Neural progenitor cell (in vitro differentiated cells): ENCODE measurements at regions not wholly inside any gene's neighbourhood (a gene's known extent, or its start where the extent isn't known, plus 50 kb on each side); places are given as distances from the start of the nearest gene placed in this dataset.

Source experiments
- DNase-seq: peaks from one replicate; pipeline ENCODE4 v3.0.0-alpha.2; 2016; ENCODE audit warnings: low spot score
- H2AFZ ChIP-seq: fragments of 200-600 bp; sonication (generic); replicated peaks from 2 replicates; pipeline ENCODE4 v1.6.1; 2016; ENCODE audit warnings: antibody characterized with exemption
- H3F3A ChIP-seq: fragments of 200-600 bp; sonication (generic); 2 replicates; pipeline ENCODE4 v1.6.1; 2016; ENCODE audit warnings: antibody characterized with exemption, low read depth
- H3K27ac ChIP-seq: fragments of 200-600 bp; sonication (generic); 2 replicates; pipeline ENCODE4 v1.5.1; 2016; ENCODE audit warnings: mild to moderate bottlenecking
- H3K27me3 ChIP-seq: fragments of 200-600 bp; sonication (generic); 2 replicates; pipeline ENCODE4 v1.6.1; 2016; ENCODE audit warnings: mild to moderate bottlenecking, moderate library complexity
- H3K36me3 ChIP-seq: fragments of 200-600 bp; sonication (generic); 2 replicates; pipeline ENCODE4 v1.5.1; 2016
- H3K4me1 ChIP-seq: fragments of 200-600 bp; sonication (generic); 2 replicates; pipeline ENCODE4 v1.6.1; 2016; ENCODE audit warnings: mixed run types
- H3K4me2 ChIP-seq: fragments of 200-600 bp; sonication (generic); 2 replicates; pipeline ENCODE4 v1.6.1; 2016
- H3K4me3 ChIP-seq: fragments of 200-600 bp; sonication (generic); 2 replicates; pipeline ENCODE4 v1.5.1; 2016
- H3K79me2 ChIP-seq: fragments of 200-600 bp; sonication (generic); 2 replicates; pipeline ENCODE4 v1.6.1; 2016; ENCODE audit warnings: low read depth
- H3K9ac ChIP-seq: fragments of 200-600 bp; sonication (generic); 2 replicates; pipeline ENCODE4 v1.6.1; 2016
- H3K9me3 ChIP-seq: fragments of 200-600 bp; sonication (generic); 2 replicates; pipeline ENCODE4 v1.5.1; 2016; ENCODE audit warnings: low read depth
- H4K20me1 ChIP-seq: fragments of 200-600 bp; sonication (generic); 2 replicates; pipeline ENCODE4 v1.6.1; 2016; ENCODE audit warnings: low read depth
- H3K27ac Mint-ChIP-seq: 3 replicates; pipeline ENCODE4 v1.8.0; 2021; ENCODE audit warnings: mixed read lengths
- H3K27me3 Mint-ChIP-seq: 2 replicates; pipeline ENCODE4 v1.8.0; 2022; ENCODE audit warnings: low read depth, mild to moderate bottlenecking, inconsistent platforms, moderate library complexity, mixed read lengths; ENCODE audit not compliant: insufficient read depth
- H3K36me3 Mint-ChIP-seq: 3 replicates; pipeline ENCODE4 v1.8.0; 2021; ENCODE audit warnings: mixed read lengths
- H3K4me1 Mint-ChIP-seq: 3 replicates; pipeline ENCODE4 v1.8.0; 2021; ENCODE audit warnings: mixed read lengths
- H3K4me3 Mint-ChIP-seq: 3 replicates; pipeline ENCODE4 v1.8.0; 2021; ENCODE audit warnings: mild to moderate bottlenecking, moderate library complexity, mixed read lengths
- H3K9me3 Mint-ChIP-seq: 3 replicates; pipeline ENCODE4 v1.8.0; 2020; ENCODE audit warnings: mixed read lengths
- EZH2 ChIP-seq: fragments of 200-600 bp; sonication (generic); IDR thresholded peaks from 2 replicates; pipeline ENCODE4 v1.6.1; 2017; ENCODE audit warnings: antibody characterized with exemption, mild to moderate bottlenecking, moderate library complexity
- EZH2phosphoT487 ChIP-seq: fragments of 200-600 bp; sonication (generic); IDR thresholded peaks from 2 replicates; pipeline ENCODE4 v1.6.1; 2017; ENCODE audit warnings: antibody characterized with exemption
- TF ChIP-seq, protein P1 (sequence below): fragments of 200-600 bp; sonication (generic); IDR thresholded peaks from 2 replicates; pipeline ENCODE4 v1.5.1; 2017; ENCODE audit warnings: antibody characterized with exemption, mild to moderate bottlenecking

- Mint-ChIP-seq H3K36me3 (no peaks in the 10 kb centered on the region), H3K4me1 (peaks cover 11% of the 10 kb centered on the region), H3K4me3 (no peak overlapping the region), H3K27ac (no peak overlapping the region), H3K27me3 (no peaks in the 10 kb centered on the region), H3K9me3 (peaks cover 3% of the 10 kb centered on the region)
- Histone ChIP-seq H4K20me1 (no peaks in the 10 kb centered on the region), H3K27ac (no peak overlapping the region), H3K9me3 (no peaks in the 10 kb centered on the region), H3F3A (no peaks in the 10 kb centered on the region), H3K27me3 (no peaks in the 10 kb centered on the region), H3K9ac (no peak overlapping the region), H3K79me2 (no peaks in the 10 kb centered on the region), H3K4me2 (no peak overlapping the region), H3K4me3 (no peak overlapping the region), H3K36me3 (no peaks in the 10 kb centered on the region), H2AFZ (no peak overlapping the region), H3K4me1 (no peaks in the 10 kb centered on the region)
- no peak for TF ChIP-seq EZH2
- TF ChIP-seq, protein P1, sequence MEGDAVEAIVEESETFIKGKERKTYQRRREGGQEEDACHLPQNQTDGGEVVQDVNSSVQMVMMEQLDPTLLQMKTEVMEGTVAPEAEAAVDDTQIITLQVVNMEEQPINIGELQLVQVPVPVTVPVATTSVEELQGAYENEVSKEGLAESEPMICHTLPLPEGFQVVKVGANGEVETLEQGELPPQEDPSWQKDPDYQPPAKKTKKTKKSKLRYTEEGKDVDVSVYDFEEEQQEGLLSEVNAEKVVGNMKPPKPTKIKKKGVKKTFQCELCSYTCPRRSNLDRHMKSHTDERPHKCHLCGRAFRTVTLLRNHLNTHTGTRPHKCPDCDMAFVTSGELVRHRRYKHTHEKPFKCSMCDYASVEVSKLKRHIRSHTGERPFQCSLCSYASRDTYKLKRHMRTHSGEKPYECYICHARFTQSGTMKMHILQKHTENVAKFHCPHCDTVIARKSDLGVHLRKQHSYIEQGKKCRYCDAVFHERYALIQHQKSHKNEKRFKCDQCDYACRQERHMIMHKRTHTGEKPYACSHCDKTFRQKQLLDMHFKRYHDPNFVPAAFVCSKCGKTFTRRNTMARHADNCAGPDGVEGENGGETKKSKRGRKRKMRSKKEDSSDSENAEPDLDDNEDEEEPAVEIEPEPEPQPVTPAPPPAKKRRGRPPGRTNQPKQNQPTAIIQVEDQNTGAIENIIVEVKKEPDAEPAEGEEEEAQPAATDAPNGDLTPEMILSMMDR, result no peak
- TF ChIP-seq EZH2phosphoT487, result no peak
- no peak for DNase-seq
Measured at GRCh38 chr15:62343397-62343796, 178.3 kb upstream of the C2CD4B start.

- Histone ChIP-seq H3K27me3 (no peaks in the 10 kb centered on the region), H3K4me1 (no peaks in the 10 kb centered on the region), H3K9ac (no peak overlapping the region), H2AFZ (peak overlapping the region; percentile 98), H3K4me3 (peak overlapping the region; percentile 32), H3K9me3 (no peaks in the 10 kb centered on the region), H3K27ac (no peak overlapping the region), H3K36me3 (no peaks in the 10 kb centered on the region), H3K4me2 (peak overlapping the region; percentile 65), H3K79me2 (no peaks in the 10 kb centered on the region), H3F3A (no peaks in the 10 kb centered on the region), H4K20me1 (no peaks in the 10 kb centered on the region)
- H3K4me1 Mint-ChIP-seq, result peaks cover 6% of the 10 kb centered on the region
- peaks cover 3% of the 10 kb centered on the region for H3K9me3 Mint-ChIP-seq
- no peak for TF ChIP-seq EZH2phosphoT487
- TF ChIP-seq, protein P1, result peak; percentile 87
- no peak for TF ChIP-seq EZH2
- DNase-seq, result peak; percentile 92
- peaks cover 2% of the 10 kb centered on the region for H3K27me3 Mint-ChIP-seq
- H3K27ac Mint-ChIP-seq, result peak overlapping the region; percentile 23
- H3K36me3 Mint-ChIP-seq, result no peaks in the 10 kb centered on the region
- H3K4me3 Mint-ChIP-seq, result peak overlapping the region; percentile 7
Measured at GRCh38 chr15:62344806-62345539, 179.9 kb upstream of the C2CD4B start.

GRCh38 chr15:62346168-62346567, 181.1 kb upstream of the C2CD4B start:
- Mint-ChIP-seq H3K36me3 (no peaks in the 10 kb centered on the region), H3K27ac (no peak overlapping the region), H3K4me3 (no peak overlapping the region), H3K4me1 (peaks cover 6% of the 10 kb centered on the region), H3K9me3 (peaks cover 3% of the 10 kb centered on the region), H3K27me3 (peaks cover 5% of the 10 kb centered on the region)
- Histone ChIP-seq H3K27me3 (no peaks in the 10 kb centered on the region), H2AFZ (no peak overlapping the region), H3K27ac (no peak overlapping the region), H3K4me3 (no peak overlapping the region), H3K9me3 (no peaks in the 10 kb centered on the region), H3K36me3 (no peaks in the 10 kb centered on the region), H3K4me2 (no peak overlapping the region), H3K4me1 (no peaks in the 10 kb centered on the region), H3F3A (no peaks in the 10 kb centered on the region), H3K79me2 (no peaks in the 10 kb centered on the region), H3K9ac (no peak overlapping the region), H4K20me1 (no peaks in the 10 kb centered on the region)
- TF ChIP-seq EZH2, result no peak
- TF ChIP-seq, protein P1, result no peak
- no peak for TF ChIP-seq EZH2phosphoT487
- no peak for DNase-seq
